HUES48 (cell line): ENCODE measurements at regions not wholly inside any gene's neighbourhood (a gene's known extent, or its start where the extent isn't known, plus 50 kb on each side); places are given as distances from the start of the nearest gene placed in this dataset.
A peak's percentile ranks its signal among the peaks of the same experiment; 100 is the strongest.

Source experiments
- H3K27ac ChIP-seq: one replicate; pipeline ENCODE4 v1.7.0; 2013; ENCODE audit warnings: low read depth, low read length, inconsistent platforms
- H3K27me3 ChIP-seq: 2 replicates; pipeline ENCODE4 v1.6.1; 2013; ENCODE audit warnings: mild to moderate bottlenecking, low read length; ENCODE audit not compliant: control insufficient read depth, insufficient read depth
- H3K36me3 ChIP-seq: 2 replicates; pipeline ENCODE4 v1.6.1; 2013; ENCODE audit warnings: low read length; ENCODE audit not compliant: control insufficient read depth, insufficient read depth
- H3K4me1 ChIP-seq: 2 replicates; pipeline ENCODE4 v1.6.1; 2013; ENCODE audit warnings: mild to moderate bottlenecking, low read length; ENCODE audit not compliant: control insufficient read depth, insufficient read depth
- H3K4me3 ChIP-seq: 2 replicates; pipeline ENCODE4 v1.5.1; 2013; ENCODE audit warnings: mild to moderate bottlenecking, low read depth, low read length
- H3K9ac ChIP-seq: 2 replicates; pipeline ENCODE4 v1.6.1; 2013; ENCODE audit warnings: mild to moderate bottlenecking, low read depth, low read length, moderate library complexity
- H3K9me3 ChIP-seq: 2 replicates; pipeline ENCODE4 v1.6.1; 2013; ENCODE audit warnings: low read length; ENCODE audit not compliant: control insufficient read depth, insufficient read depth

GRCh38 chr2:53448086-53448485 is 319.5 kb upstream of the CHAC2 start:
- Histone ChIP-seq H3K36me3 (no peaks in the 10 kb centered on the region), H3K27ac (no peak overlapping the region), H3K9ac (no peak overlapping the region), H3K4me3 (no peak overlapping the region), H3K27me3 (no peaks in the 10 kb centered on the region), H3K9me3 (no peaks in the 10 kb centered on the region), H3K4me1 (peaks cover 4% of the 10 kb centered on the region; the same call in 1 of the 2 replicates)

- Histone ChIP-seq H3K4me3 (no peak overlapping the region), H3K9ac (no peak overlapping the region), H3K36me3 (no peaks in the 10 kb centered on the region), H3K27ac (no peak overlapping the region), H3K4me1 (peaks cover 19% of the 10 kb centered on the region; the same call in 1 of the 2 replicates), H3K27me3 (no peaks in the 10 kb centered on the region), H3K9me3 (no peaks in the 10 kb centered on the region)
These were observed 322.1 kb upstream of the CHAC2 start for GRCh38 chr2:53445383-53446070.

- Histone ChIP-seq H3K4me3 (no peak overlapping the region), H3K27me3 (no peaks in the 10 kb centered on the region), H3K9ac (no peak overlapping the region), H3K9me3 (no peaks in the 10 kb centered on the region), H3K27ac (no peak overlapping the region), H3K36me3 (no peaks in the 10 kb centered on the region), H3K4me1 (peaks cover 19% of the 10 kb centered on the region; the same call in 1 of the 2 replicates)
These were observed 324.8 kb upstream of the CHAC2 start for GRCh38 chr2:53442783-53443182.

GRCh38 chr2:53442093-53442492 is 325.5 kb upstream of the CHAC2 start:
- Histone ChIP-seq H3K4me1 (peaks cover 19% of the 10 kb centered on the region; the same call in 1 of the 2 replicates), H3K27ac (no peak overlapping the region), H3K4me3 (no peak overlapping the region), H3K36me3 (no peaks in the 10 kb centered on the region), H3K9ac (no peak overlapping the region), H3K27me3 (no peaks in the 10 kb centered on the region), H3K9me3 (no peaks in the 10 kb centered on the region)

GRCh38 chr2:53438692-53439091 is 328.9 kb upstream of the CHAC2 start:
- H3K4me3 ChIP-seq = no peak overlapping the region

GRCh38 chr2:53438100-53438499 is 329.5 kb upstream of the CHAC2 start:
- Histone ChIP-seq H3K36me3 (no peaks in the 10 kb centered on the region), H3K27ac (no peak overlapping the region), H3K4me3 (no peak overlapping the region), H3K4me1 (peaks cover 45% of the 10 kb centered on the region), H3K27me3 (no peaks in the 10 kb centered on the region), H3K9me3 (no peaks in the 10 kb centered on the region), H3K9ac (no peak overlapping the region)

More at GRCh38 chr2:53438692-53439091, 328.9 kb upstream of the CHAC2 start:
- H3K27me3 ChIP-seq = no peaks in the 10 kb centered on the region
- H3K9me3 ChIP-seq = no peaks in the 10 kb centered on the region
- H3K27ac ChIP-seq = no peak overlapping the region
- H3K9ac ChIP-seq = no peak overlapping the region
- peaks cover 41% of the 10 kb centered on the region for H3K4me1 ChIP-seq
- no peaks in the 10 kb centered on the region for H3K36me3 ChIP-seq

- H3K36me3 ChIP-seq = no peaks in the 10 kb centered on the region
- H3K4me3 ChIP-seq = no peak overlapping the region
- no peaks in the 10 kb centered on the region for H3K9me3 ChIP-seq
- H3K27me3 ChIP-seq = no peaks in the 10 kb centered on the region
- H3K27ac ChIP-seq = no peak overlapping the region
- peaks cover 38% of the 10 kb centered on the region for H3K4me1 ChIP-seq
- no peak overlapping the region for H3K9ac ChIP-seq
These were observed 330.2 kb upstream of the CHAC2 start for GRCh38 chr2:53437371-53437770.

GRCh38 chr2:53436882-53437281 is 330.7 kb upstream of the CHAC2 start:
- Histone ChIP-seq H3K36me3 (no peaks in the 10 kb centered on the region), H3K4me3 (no peak overlapping the region), H3K27ac (no peak overlapping the region), H3K4me1 (peaks cover 33% of the 10 kb centered on the region), H3K9me3 (no peaks in the 10 kb centered on the region), H3K9ac (no peak overlapping the region), H3K27me3 (no peaks in the 10 kb centered on the region)

- no peaks in the 10 kb centered on the region for H3K27me3 ChIP-seq
- H3K27ac ChIP-seq = peak overlapping the region; percentile 91
- no peak overlapping the region for H3K9ac ChIP-seq
- H3K9me3 ChIP-seq = no peaks in the 10 kb centered on the region
- H3K36me3 ChIP-seq = no peaks in the 10 kb centered on the region
- no peak overlapping the region for H3K4me3 ChIP-seq
- peaks cover 30% of the 10 kb centered on the region for H3K4me1 ChIP-seq
These were observed 332.0 kb upstream of the CHAC2 start for GRCh38 chr2:53435610-53436009.

- Histone ChIP-seq H3K9me3 (no peaks in the 10 kb centered on the region), H3K36me3 (no peaks in the 10 kb centered on the region), H3K27ac (peak overlapping the region; percentile 91), H3K27me3 (no peaks in the 10 kb centered on the region), H3K4me1 (peaks cover 30% of the 10 kb centered on the region), H3K9ac (peak overlapping the region; percentile 4; the same call in 1 of the 2 replicates), H3K4me3 (peak overlapping the region; percentile 13; the same call in 1 of the 2 replicates)
These were observed 333.1 kb upstream of the CHAC2 start for GRCh38 chr2:53434466-53434865.

GRCh38 chr2:53432936-53433335 is 334.7 kb upstream of the CHAC2 start:
- Histone ChIP-seq H3K9me3 (no peaks in the 10 kb centered on the region), H3K4me3 (no peak overlapping the region), H3K27ac (no peak overlapping the region), H3K36me3 (no peaks in the 10 kb centered on the region), H3K4me1 (peaks cover 30% of the 10 kb centered on the region), H3K9ac (no peak overlapping the region), H3K27me3 (no peaks in the 10 kb centered on the region)
